ENCODE measurements at regions not wholly inside any gene's neighbourhood (a gene's known extent, or its start where the extent isn't known, plus 50 kb on each side); places are given as distances from the start of the nearest gene placed in this dataset.

GRCh38 chr1:30492451-30492850 is 230.9 kb downstream of the MATN1 start:
- TF ChIP-seq CTCF (IDR thresholded peaks at IDR 0.05): no peak
- TF ChIP-seq EZH2 (IDR thresholded peaks at IDR 0.05): no peak

Measured in neural progenitor cell (in vitro differentiated cells).